ENCODE measurements at regions not wholly inside any gene's neighbourhood (a gene's known extent, or its start where the extent isn't known, plus 50 kb on each side); places are given as distances from the start of the nearest gene placed in this dataset.
"Not testable (repeated sequence)": the region's sequence is repeated elsewhere in the genome, so short reads cannot be mapped to it uniquely, and the experiment has no call there.

GRCh38 chr6:11486959-11487358, 50.6 kb upstream of the TMEM170B start:
- DNase-seq = no peak

- DNase-seq = no peak
These were observed 51.1 kb upstream of the TMEM170B start for GRCh38 chr6:11486486-11486885.

- no peak for DNase-seq
These were observed 51.5 kb upstream of the TMEM170B start for GRCh38 chr6:11486051-11486450.

GRCh38 chr6:11485271-11485670, 52.3 kb upstream of the TMEM170B start:
- DNase-seq = no peak

GRCh38 chr6:11484441-11484840, 53.1 kb upstream of the TMEM170B start:
- DNase-seq = no peak

GRCh38 chr6:11482616-11483015, 54.9 kb upstream of the TMEM170B start:
- no peak for DNase-seq

GRCh38 chr6:11480541-11480940, 57.0 kb upstream of the TMEM170B start:
- no peak for DNase-seq

GRCh38 chr6:11479296-11479695, 58.3 kb upstream of the TMEM170B start:
- DNase-seq = no peak

GRCh38 chr6:11478586-11478985, 59.0 kb upstream of the TMEM170B start:
- DNase-seq = no peak

- no peak for DNase-seq
These were observed 62.5 kb upstream of the TMEM170B start for GRCh38 chr6:11475016-11475415.

GRCh38 chr6:11473008-11473740, 64.4 kb upstream of the TMEM170B start:
- no peak for DNase-seq

- DNase-seq = no peak
These were observed 66.3 kb upstream of the TMEM170B start for GRCh38 chr6:11471261-11471660.

- DNase-seq = no peak
These were observed 67.9 kb upstream of the TMEM170B start for GRCh38 chr6:11469684-11470083.

GRCh38 chr6:11468271-11468670, 69.3 kb upstream of the TMEM170B start:
- DNase-seq = not testable (repeated sequence)

GRCh38 chr6:11467364-11467763, 70.2 kb upstream of the TMEM170B start:
- DNase-seq = no peak

GRCh38 chr6:11463398-11463780, 74.2 kb upstream of the TMEM170B start:
- DNase-seq = no peak

- no peak for DNase-seq
These were observed 74.7 kb upstream of the TMEM170B start for GRCh38 chr6:11462742-11463397.

- no peak for DNase-seq
These were observed 76.5 kb upstream of the TMEM170B start for GRCh38 chr6:11460837-11461661.

- no peak for DNase-seq
These were observed 77.4 kb upstream of the TMEM170B start for GRCh38 chr6:11460001-11460668.

- no peak for DNase-seq
These were observed 78.4 kb upstream of the TMEM170B start for GRCh38 chr6:11459079-11459610.

- no peak for DNase-seq
These were observed 79.0 kb upstream of the TMEM170B start for GRCh38 chr6:11458509-11458908.

GRCh38 chr6:11457422-11457821, 80.1 kb upstream of the TMEM170B start:
- DNase-seq = not testable (repeated sequence)

GRCh38 chr6:11452106-11452505, 85.4 kb upstream of the TMEM170B start:
- DNase-seq = not testable (repeated sequence)

Data from hematopoietic multipotent progenitor cell treated with erythropoietin and hydrocortisone succinate and interleukin-3 and kit ligand, for 8 days (in vitro differentiated cells).